Panc1 (cell line): ENCODE measurements at regions not wholly inside any gene's neighbourhood (a gene's known extent, or its start where the extent isn't known, plus 50 kb on each side); places are given as distances from the start of the nearest gene placed in this dataset.

Experiments
- POLR2AphosphoS5 ChIP-seq: IDR thresholded peaks from 2 replicates; pipeline ENCODE4 v1.6.1; 2012; ENCODE audit warnings: mild to moderate bottlenecking, low read depth, low read length, moderate library complexity
- SIN3A ChIP-seq: IDR thresholded peaks from 2 replicates; pipeline ENCODE4 v1.6.1; 2012; ENCODE audit warnings: low read depth, mild to moderate bottlenecking, low read length, moderate library complexity, borderline replicate concordance; ENCODE audit not compliant: insufficient read depth
- TCF7L2 ChIP-seq: IDR thresholded peaks from 2 replicates; pipeline ENCODE4 v1.6.1; 2011; ENCODE audit warnings: mild to moderate bottlenecking, low read depth, low read length, inconsistent platforms
- TF ChIP-seq, protein P1 (sequence below): fragments of 450-650 bp; IDR thresholded peaks from 2 replicates; pipeline ENCODE4 v1.5.1; 2017; ENCODE audit warnings: mild to moderate bottlenecking

DNA sequence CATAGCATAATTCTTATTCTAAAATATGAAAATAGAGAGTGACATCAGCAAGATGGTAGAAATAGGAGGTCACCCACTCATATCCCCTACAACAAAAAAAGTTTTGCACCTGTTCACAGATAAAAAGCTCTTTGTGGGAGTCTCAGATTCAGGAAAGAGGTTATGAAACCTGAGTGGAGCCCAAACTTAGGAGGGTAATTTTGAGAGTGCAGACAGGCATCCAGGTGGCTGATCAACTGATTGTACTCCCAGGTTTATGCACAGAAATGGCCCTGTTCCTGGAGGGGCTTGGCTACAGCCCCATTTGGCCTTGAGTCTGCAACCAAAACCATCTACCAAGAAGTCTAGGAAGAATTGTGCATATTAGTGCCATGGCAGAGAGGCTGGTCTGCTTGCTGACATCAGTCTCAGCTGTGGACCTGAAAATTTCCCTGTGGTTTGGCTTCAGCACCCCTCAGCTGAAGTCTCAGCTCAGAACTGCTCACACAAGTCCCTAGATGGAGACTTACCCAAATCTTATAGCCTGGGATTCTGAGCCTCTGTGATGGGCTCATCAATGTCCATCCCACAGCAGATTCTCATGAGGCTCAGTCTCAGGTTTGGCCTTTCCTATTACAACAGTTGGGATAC, 291.6 kb downstream of the IL20RB start:
- TF ChIP-seq TCF7L2 (no peak), POLR2AphosphoS5 (no peak), SIN3A (no peak)
- TF ChIP-seq, protein P1, sequence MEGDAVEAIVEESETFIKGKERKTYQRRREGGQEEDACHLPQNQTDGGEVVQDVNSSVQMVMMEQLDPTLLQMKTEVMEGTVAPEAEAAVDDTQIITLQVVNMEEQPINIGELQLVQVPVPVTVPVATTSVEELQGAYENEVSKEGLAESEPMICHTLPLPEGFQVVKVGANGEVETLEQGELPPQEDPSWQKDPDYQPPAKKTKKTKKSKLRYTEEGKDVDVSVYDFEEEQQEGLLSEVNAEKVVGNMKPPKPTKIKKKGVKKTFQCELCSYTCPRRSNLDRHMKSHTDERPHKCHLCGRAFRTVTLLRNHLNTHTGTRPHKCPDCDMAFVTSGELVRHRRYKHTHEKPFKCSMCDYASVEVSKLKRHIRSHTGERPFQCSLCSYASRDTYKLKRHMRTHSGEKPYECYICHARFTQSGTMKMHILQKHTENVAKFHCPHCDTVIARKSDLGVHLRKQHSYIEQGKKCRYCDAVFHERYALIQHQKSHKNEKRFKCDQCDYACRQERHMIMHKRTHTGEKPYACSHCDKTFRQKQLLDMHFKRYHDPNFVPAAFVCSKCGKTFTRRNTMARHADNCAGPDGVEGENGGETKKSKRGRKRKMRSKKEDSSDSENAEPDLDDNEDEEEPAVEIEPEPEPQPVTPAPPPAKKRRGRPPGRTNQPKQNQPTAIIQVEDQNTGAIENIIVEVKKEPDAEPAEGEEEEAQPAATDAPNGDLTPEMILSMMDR: no peak
